CD4-positive, alpha-beta memory T cell (primary cell): ENCODE measurements at regions not wholly inside any gene's neighbourhood (a gene's known extent, or its start where the extent isn't known, plus 50 kb on each side); places are given as distances from the start of the nearest gene placed in this dataset.
"Not testable (repeated sequence)": the region's sequence is repeated elsewhere in the genome, so short reads cannot be mapped to it uniquely, and the experiment has no call there.

Experiments
- CTCF ChIA-PET: fragments of 350-600 bp; sonication (Branson Sonifier 250); formaldehyde crosslinking; loops from one replicate; lab custom pipeline; 2021; ENCODE audit warnings: inconsistent platforms; ENCODE audit not compliant: partially characterized antibody; lab: Charles Lee
- POLR2A ChIA-PET: fragments of 350-600 bp; sonication (Branson Sonifier 250); formaldehyde crosslinking; loops from one replicate; lab custom pipeline; 2021; ENCODE audit not compliant: partially characterized antibody; lab: Charles Lee
- DNase-seq, 5 donors: peaks; one replicate each; pipeline versions ENCODE4 v3.0.0 to v3.0.0-alpha.2; 2020 to 2022; ENCODE audit warnings: mixed read lengths in 1 of 5
- H3K27ac ChIP-seq: one replicate; pipeline ENCODE4 v1.7.0; 2013; ENCODE audit warnings: low read depth, low read length
- H3K27me3 ChIP-seq: 2 replicates; pipeline ENCODE4 v1.7.0; 2013; ENCODE audit warnings: mild to moderate bottlenecking, low read length, moderate library complexity; ENCODE audit not compliant: insufficient read depth
- H3K36me3 ChIP-seq: 2 replicates; pipeline ENCODE4 v1.7.0; 2013; ENCODE audit warnings: mild to moderate bottlenecking, low read length, moderate library complexity; ENCODE audit not compliant: insufficient read depth
- H3K4me1 ChIP-seq: 2 replicates; pipeline ENCODE4 v1.7.0; 2013; ENCODE audit warnings: mild to moderate bottlenecking, low read length, moderate library complexity; ENCODE audit not compliant: insufficient read depth
- H3K4me3 ChIP-seq, 2 donors: one replicate each; pipeline ENCODE4 v1.7.0; 2013; ENCODE audit warnings: low read length in 2 of 2, mild to moderate bottlenecking in 1 of 2
- H3K9me3 ChIP-seq, 2 donors: one replicate each; pipeline ENCODE4 v1.7.0; 2013; ENCODE audit warnings: low read length in 2 of 2, control low read depth in 1 of 2; ENCODE audit not compliant: control insufficient read depth in 1 of 2
- H3K27ac Mint-ChIP-seq, 7 donors: one replicate each; pipeline ENCODE4 v1.8.0; 2020 to 2021; ENCODE audit warnings: mixed read lengths in 7 of 7, mild to moderate bottlenecking in 6 of 7, inconsistent platforms in 3 of 7, moderate library complexity in 3 of 7
- H3K27me3 Mint-ChIP-seq, 2 donors: one replicate each; pipeline ENCODE4 v1.8.0; 2020 to 2021; ENCODE audit warnings: mixed read lengths in 2 of 2
- H3K36me3 Mint-ChIP-seq, 2 donors: one replicate each; pipeline ENCODE4 v1.8.0; 2020 to 2021; ENCODE audit warnings: mixed read lengths in 2 of 2, inconsistent platforms in 1 of 2, mild to moderate bottlenecking in 1 of 2
- H3K4me1 Mint-ChIP-seq, 4 donors: one replicate each; pipeline ENCODE4 v1.8.0; 2020 to 2021; ENCODE audit warnings: mixed read lengths in 4 of 4, mild to moderate bottlenecking in 1 of 4
- H3K4me3 Mint-ChIP-seq, 8 donors: one replicate each; pipeline ENCODE4 v1.8.0; 2020 to 2021; ENCODE audit warnings: mixed read lengths in 8 of 8, mild to moderate bottlenecking in 7 of 8, moderate library complexity in 6 of 8, inconsistent platforms in 3 of 8
- H3K9me3 Mint-ChIP-seq, 8 donors: one replicate each; pipeline ENCODE4 v1.8.0; 2020 to 2021; ENCODE audit warnings: mixed read lengths in 8 of 8, mild to moderate bottlenecking in 5 of 8, inconsistent platforms in 3 of 8, moderate library complexity in 1 of 8
- intact Hi-C: fragments of 100-400 bp; cut with micrococcal nuclease; formaldehyde crosslinking; loops from one replicate; pipeline ENCODE4 v1.15.1; 2023

- ChIA-PET CTCF (no interaction called here), POLR2A (no interaction called here)
- no peaks in the 10 kb centered on the region for H3K36me3 Mint-ChIP-seq
- Histone ChIP-seq H3K9me3 (no peaks in the 10 kb centered on the region), H3K4me1 (peaks cover 8% of the 10 kb centered on the region), H3K36me3 (no peaks in the 10 kb centered on the region), H3K27me3 (no peaks in the 10 kb centered on the region), H3K4me3 (no peak overlapping the region), H3K27ac (no peak overlapping the region)
- H3K9me3 Mint-ChIP-seq = peaks cover 0 to 4% (median under 1%) of the 10 kb centered on the region in 8 donors
- peaks cover 2 to 17% (median 5%) of the 10 kb centered on the region in 4 donors for H3K4me1 Mint-ChIP-seq
- H3K27me3 Mint-ChIP-seq = no peaks in the 10 kb centered on the region
- H3K4me3 Mint-ChIP-seq = no peak overlapping the region
- intact Hi-C loops = no loop called here
- H3K27ac Mint-ChIP-seq = no peak overlapping the region
- no peak for DNase-seq
Measured at GRCh38 chr15:79775821-79776220, 121.0 kb downstream of the MTHFS start.

- Mint-ChIP-seq H3K27me3 (peaks cover 7 to 8% of the 10 kb centered on the region in 2 donors), H3K27ac (no peak overlapping the region), H3K4me3 (no peak overlapping the region), H3K4me1 (peaks cover 2 to 17% (median 5%) of the 10 kb centered on the region in 4 donors), H3K36me3 (peaks cover 5 to 9% of the 10 kb centered on the region in 2 donors), H3K9me3 (peaks cover 6 to 24% (median 18%) of the 10 kb centered on the region in 8 donors)
- Histone ChIP-seq H3K4me1 (peaks cover 8% of the 10 kb centered on the region), H3K36me3 (no peaks in the 10 kb centered on the region), H3K27ac (no peak overlapping the region), H3K27me3 (no peaks in the 10 kb centered on the region), H3K4me3 (no peak overlapping the region), H3K9me3 (no peaks in the 10 kb centered on the region)
- CTCF ChIA-PET = no interaction called here
- intact Hi-C loops = no loop called here
- no peak for DNase-seq
- POLR2A ChIA-PET = no interaction called here
Measured at GRCh38 chr15:79777916-79778315, 118.9 kb downstream of the MTHFS start.

- POLR2A ChIA-PET = no interaction called here
- Histone ChIP-seq H3K27ac (no peak overlapping the region), H3K4me3 (no peak overlapping the region), H3K27me3 (no peaks in the 10 kb centered on the region), H3K36me3 (no peaks in the 10 kb centered on the region), H3K9me3 (no peaks in the 10 kb centered on the region), H3K4me1 (peaks cover 8% of the 10 kb centered on the region)
- DNase-seq = no peak
- Mint-ChIP-seq H3K4me3 (no peak overlapping the region), H3K27me3 (peaks cover 9% of the 10 kb centered on the region in 2 donors), H3K36me3 (peaks cover 5 to 9% of the 10 kb centered on the region in 2 donors), H3K27ac (no peak overlapping the region), H3K4me1 (peaks cover 2 to 17% (median 5%) of the 10 kb centered on the region in 4 donors), H3K9me3 (peaks cover 9 to 30% (median 23%) of the 10 kb centered on the region in 8 donors)
- intact Hi-C loops = no loop called here
- CTCF ChIA-PET = no interaction called here
Measured at GRCh38 chr15:79778378-79778990, 118.3 kb downstream of the MTHFS start.

- peaks cover 8% of the 10 kb centered on the region for H3K4me1 ChIP-seq
- no peak for DNase-seq
- Mint-ChIP-seq H3K36me3 (peaks cover 5 to 11% of the 10 kb centered on the region in 2 donors), H3K27me3 (peaks cover 14 to 16% of the 10 kb centered on the region in 2 donors), H3K27ac (no peak overlapping the region), H3K4me1 (peaks cover 2 to 17% (median 5%) of the 10 kb centered on the region in 4 donors), H3K4me3 (peak overlapping the region in 1 of 8 donors; percentile 60), H3K9me3 (peaks cover 9 to 36% (median 27%) of the 10 kb centered on the region in 8 donors)
- H3K4me3 ChIP-seq = no peak overlapping the region
- no peaks in the 10 kb centered on the region for H3K36me3 ChIP-seq
- POLR2A ChIA-PET = no interaction called here
- intact Hi-C loops = no loop called here
- no peak overlapping the region for H3K27ac ChIP-seq
- no peaks in the 10 kb centered on the region for H3K27me3 ChIP-seq
- CTCF ChIA-PET = no interaction called here
- H3K9me3 ChIP-seq = no peaks in the 10 kb centered on the region
Measured at GRCh38 chr15:79779746-79780145, 117.1 kb downstream of the MTHFS start.

- CTCF ChIA-PET, H3K27ac Mint-ChIP-seq, H3K27me3 ChIP-seq, H3K4me1 ChIP-seq, H3K4me3 Mint-ChIP-seq, DNase-seq, H3K36me3 ChIP-seq, H3K9me3 ChIP-seq, POLR2A ChIA-PET, H3K27ac ChIP-seq, H3K4me3 ChIP-seq, intact Hi-C loops: not testable (repeated sequence)
- peaks cover 5 to 11% of the 10 kb centered on the region in 2 donors for H3K36me3 Mint-ChIP-seq
- H3K27me3 Mint-ChIP-seq = peaks cover 14 to 21% of the 10 kb centered on the region in 2 donors
- H3K9me3 Mint-ChIP-seq = peaks cover 9 to 41% (median 30%) of the 10 kb centered on the region in 8 donors
- peaks cover 2 to 17% (median 5%) of the 10 kb centered on the region in 4 donors for H3K4me1 Mint-ChIP-seq
Measured at GRCh38 chr15:79782307-79782706, 114.5 kb downstream of the MTHFS start.
